ENCODE measurements at regions not wholly inside any gene's neighbourhood (a gene's known extent, or its start where the extent isn't known, plus 50 kb on each side); places are given as distances from the start of the nearest gene placed in this dataset.

GRCh38 chr2:120550282-120550681 lies 185.4 kb upstream of the GLI2 start:
- H3K27ac ChIP-seq = no peak overlapping the region
- no peaks in the 10 kb centered on the region for H3K27me3 ChIP-seq
- no peaks in the 10 kb centered on the region for H3K9me3 ChIP-seq
- TF ChIP-seq, protein P1, sequence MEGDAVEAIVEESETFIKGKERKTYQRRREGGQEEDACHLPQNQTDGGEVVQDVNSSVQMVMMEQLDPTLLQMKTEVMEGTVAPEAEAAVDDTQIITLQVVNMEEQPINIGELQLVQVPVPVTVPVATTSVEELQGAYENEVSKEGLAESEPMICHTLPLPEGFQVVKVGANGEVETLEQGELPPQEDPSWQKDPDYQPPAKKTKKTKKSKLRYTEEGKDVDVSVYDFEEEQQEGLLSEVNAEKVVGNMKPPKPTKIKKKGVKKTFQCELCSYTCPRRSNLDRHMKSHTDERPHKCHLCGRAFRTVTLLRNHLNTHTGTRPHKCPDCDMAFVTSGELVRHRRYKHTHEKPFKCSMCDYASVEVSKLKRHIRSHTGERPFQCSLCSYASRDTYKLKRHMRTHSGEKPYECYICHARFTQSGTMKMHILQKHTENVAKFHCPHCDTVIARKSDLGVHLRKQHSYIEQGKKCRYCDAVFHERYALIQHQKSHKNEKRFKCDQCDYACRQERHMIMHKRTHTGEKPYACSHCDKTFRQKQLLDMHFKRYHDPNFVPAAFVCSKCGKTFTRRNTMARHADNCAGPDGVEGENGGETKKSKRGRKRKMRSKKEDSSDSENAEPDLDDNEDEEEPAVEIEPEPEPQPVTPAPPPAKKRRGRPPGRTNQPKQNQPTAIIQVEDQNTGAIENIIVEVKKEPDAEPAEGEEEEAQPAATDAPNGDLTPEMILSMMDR (IDR thresholded peaks at IDR 0.05) = no peak
- TF ChIP-seq POLR2A (IDR thresholded peaks at IDR 0.05) = no peak
- no peaks in the 10 kb centered on the region for H3K36me3 ChIP-seq
- H3K4me1 ChIP-seq = peaks cover 0 to 10% (median 0%) of the 10 kb centered on the region in 4 donors
- no peak overlapping the region for H3K4me3 ChIP-seq
- DNase-seq = no peak

GRCh38 chr2:120550893-120551446 lies 184.7 kb upstream of the GLI2 start:
- Histone ChIP-seq H3K4me1 (peaks cover 0 to 10% (median 0%) of the 10 kb centered on the region in 4 donors), H3K9me3 (no peaks in the 10 kb centered on the region), H3K36me3 (no peaks in the 10 kb centered on the region), H3K27me3 (no peaks in the 10 kb centered on the region), H3K4me3 (no peak overlapping the region), H3K27ac (no peak overlapping the region)
- TF ChIP-seq POLR2A (IDR thresholded peaks at IDR 0.05) = no peak
- TF ChIP-seq, protein P1 (IDR thresholded peaks at IDR 0.05) = no peak
- DNase-seq = no peak

DNA sequence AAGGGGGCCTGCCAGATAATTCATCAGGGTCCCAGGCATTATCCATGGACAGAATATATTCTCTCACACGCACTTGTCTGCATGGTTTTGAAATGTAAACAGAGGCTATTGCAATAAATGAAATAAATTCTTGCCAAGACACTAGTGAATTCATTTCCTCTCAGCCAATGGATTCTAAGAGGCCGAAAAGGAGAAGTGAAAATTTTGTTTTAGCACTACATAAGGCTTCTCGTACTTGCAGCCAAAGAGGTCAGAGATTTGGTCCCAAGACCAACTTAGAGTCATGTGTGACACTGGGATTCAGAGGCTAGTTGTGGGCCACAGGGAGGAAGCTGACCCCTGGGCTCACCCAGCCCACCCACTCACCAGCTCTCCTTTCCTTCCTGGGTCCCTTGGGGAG lies 184.1 kb upstream of the GLI2 start:
- TF ChIP-seq POLR2A (IDR thresholded peaks at IDR 0.05) = no peak
- TF ChIP-seq, protein P1 (IDR thresholded peaks at IDR 0.05) = no peak
- no peak for DNase-seq
- H3K4me1 ChIP-seq = peaks cover 0 to 10% (median 0%) of the 10 kb centered on the region in 4 donors
- no peak overlapping the region for H3K27ac ChIP-seq
- no peaks in the 10 kb centered on the region for H3K36me3 ChIP-seq
- H3K9me3 ChIP-seq = no peaks in the 10 kb centered on the region
- no peaks in the 10 kb centered on the region for H3K27me3 ChIP-seq
- H3K4me3 ChIP-seq = no peak overlapping the region

DNA sequence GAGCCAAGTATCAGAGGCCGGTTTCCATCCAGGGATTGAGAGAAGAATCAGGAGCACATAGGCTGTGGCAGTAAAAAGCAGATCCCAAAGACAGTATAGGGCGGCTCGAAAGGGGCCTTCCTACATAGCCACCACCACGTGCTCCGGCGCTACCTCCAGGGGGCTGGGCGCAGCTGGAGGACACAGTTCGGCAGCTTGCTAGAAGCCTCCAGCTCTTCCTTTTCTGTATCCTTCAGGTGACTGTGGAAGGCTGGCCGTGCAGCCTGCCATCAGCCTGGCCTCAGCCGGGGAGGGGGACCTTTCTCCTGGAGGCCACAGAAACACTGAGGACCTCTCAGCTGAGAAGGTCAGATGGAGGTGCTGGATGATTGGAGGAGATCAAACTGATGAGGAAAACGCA lies 183.6 kb upstream of the GLI2 start:
- H3K4me3 ChIP-seq = no peak overlapping the region
- no peak for TF ChIP-seq POLR2A (IDR thresholded peaks at IDR 0.05)
- H3K27me3 ChIP-seq = no peaks in the 10 kb centered on the region
- H3K36me3 ChIP-seq = no peaks in the 10 kb centered on the region
- DNase-seq = no peak
- H3K9me3 ChIP-seq = no peaks in the 10 kb centered on the region
- peaks cover 0 to 10% (median 0%) of the 10 kb centered on the region in 4 donors for H3K4me1 ChIP-seq
- H3K27ac ChIP-seq = peak overlapping the region in 1 of 4 donors; percentile 8

- no peak overlapping the region for H3K27ac ChIP-seq
- DNase-seq = peak; percentile 35 to 83 (median 80)
- no peaks in the 10 kb centered on the region for H3K36me3 ChIP-seq
- TF ChIP-seq POLR2A (IDR thresholded peaks at IDR 0.05) = no peak
- TF ChIP-seq, protein P1 (IDR thresholded peaks at IDR 0.05) = peak in 5 of 6 experiments; percentile 27 to 65 (median 60)
- H3K9me3 ChIP-seq = no peaks in the 10 kb centered on the region
- no peaks in the 10 kb centered on the region for H3K27me3 ChIP-seq
- no peak overlapping the region for H3K4me3 ChIP-seq
- peaks cover 0 to 10% (median 0%) of the 10 kb centered on the region in 4 donors for H3K4me1 ChIP-seq
Observed at GRCh38 chr2:120552800-120553481, 182.7 kb upstream of the GLI2 start.

DNA sequence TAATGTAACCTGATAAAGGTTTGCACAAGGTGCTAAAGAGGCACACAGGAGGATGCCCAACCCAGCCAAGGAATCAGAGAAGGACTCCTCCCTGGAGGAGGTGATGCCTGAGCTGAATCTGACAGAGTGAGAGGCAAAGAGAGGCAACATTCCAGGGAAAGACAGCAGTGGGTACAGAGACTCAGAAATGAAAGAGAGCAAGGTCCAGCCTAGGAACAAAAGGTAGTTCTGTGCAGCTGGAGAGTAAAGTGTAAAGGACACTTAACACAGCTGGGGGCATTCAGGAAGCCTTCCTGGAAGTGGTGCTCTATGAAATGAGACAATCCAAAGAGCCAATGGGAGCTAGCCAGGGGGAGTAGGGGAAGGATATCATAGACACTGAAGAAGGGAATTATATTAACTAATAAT lies 181.0 kb upstream of the GLI2 start:
- Histone ChIP-seq H3K27ac (no peak overlapping the region), H3K4me3 (no peak overlapping the region), H3K9me3 (no peaks in the 10 kb centered on the region), H3K36me3 (no peaks in the 10 kb centered on the region), H3K27me3 (no peaks in the 10 kb centered on the region), H3K4me1 (peaks cover 0 to 10% (median 0%) of the 10 kb centered on the region in 4 donors)
- DNase-seq = no peak
- no peak for TF ChIP-seq POLR2A (IDR thresholded peaks at IDR 0.05)
- TF ChIP-seq, protein P1 (IDR thresholded peaks at IDR 0.05) = no peak
